GM19328 (cell line): ENCODE measurements at regions not wholly inside any gene's neighbourhood (a gene's known extent, or its start where the extent isn't known, plus 50 kb on each side); places are given as distances from the start of the nearest gene placed in this dataset.
"Not testable (repeated sequence)": the region's sequence is repeated elsewhere in the genome, so short reads cannot be mapped to it uniquely, and the experiment has no call there.

Source experiments
- ATAC-seq: cut with Tn5 transposase; IDR thresholded peaks from one replicate; pipeline ENCODE4 v1.9.1; 2021; ENCODE audit warnings: mild to moderate bottlenecking, moderate library complexity; ENCODE audit not compliant: unreplicated experiment

DNA sequence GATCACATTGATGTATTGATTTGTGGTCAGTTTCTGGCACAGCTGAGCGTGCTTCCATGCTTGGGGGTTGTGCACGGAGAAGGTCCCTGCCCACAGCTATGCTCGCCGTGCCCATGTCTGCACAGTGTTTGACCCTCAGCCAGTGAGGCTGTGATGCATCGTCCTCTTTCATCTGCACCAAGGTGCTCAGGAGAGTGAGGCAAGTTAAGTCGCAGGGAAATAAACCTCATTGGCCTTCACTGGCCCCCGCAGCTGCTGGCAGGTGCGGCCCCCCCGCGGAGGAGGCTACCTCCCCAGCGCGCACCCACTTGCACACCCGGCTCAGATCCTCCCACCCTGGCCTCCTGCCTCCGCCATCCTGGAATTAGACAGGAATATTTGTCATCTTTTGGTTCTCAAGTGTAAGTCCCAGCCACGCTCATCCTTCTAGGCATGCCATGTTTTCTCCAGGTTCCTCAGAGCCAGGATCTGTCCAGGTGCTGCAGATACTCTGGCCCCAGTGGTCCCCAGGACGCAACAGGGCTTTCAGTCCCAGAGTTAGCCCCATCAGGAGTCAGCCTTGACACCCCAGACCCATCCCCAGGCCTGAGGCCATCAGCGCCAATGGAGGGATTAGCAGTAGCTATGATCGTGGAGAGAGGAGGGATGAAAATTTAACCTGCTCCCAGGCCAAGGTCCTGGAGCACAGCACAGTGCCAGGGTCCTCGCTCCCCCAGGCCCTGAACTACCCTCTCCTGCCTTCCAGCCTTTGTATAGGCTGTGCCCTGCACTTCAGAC lies 93.7 kb downstream of the OAT start:
- ATAC-seq: no peak

DNA sequence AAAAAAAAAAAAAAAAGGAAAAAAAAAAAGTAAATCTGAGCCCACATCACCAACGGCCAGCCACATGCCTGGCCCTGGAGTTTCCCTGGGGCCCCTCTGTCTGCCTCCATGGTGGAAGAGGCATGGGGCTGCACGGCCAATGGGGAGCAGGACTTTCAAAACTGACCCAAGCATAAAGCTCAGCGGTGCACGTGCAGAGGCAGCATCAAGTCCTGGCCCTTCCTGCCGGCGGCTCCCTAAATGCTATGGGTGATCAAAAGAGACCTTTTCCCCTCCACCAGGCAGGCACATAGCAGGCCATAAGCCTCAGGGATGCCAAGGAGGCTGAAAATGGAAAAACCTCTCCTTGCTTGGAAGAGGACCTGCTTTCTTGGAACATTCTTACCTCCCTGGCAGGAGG lies 94.3 kb downstream of the OAT start:
- no peak for ATAC-seq

DNA sequence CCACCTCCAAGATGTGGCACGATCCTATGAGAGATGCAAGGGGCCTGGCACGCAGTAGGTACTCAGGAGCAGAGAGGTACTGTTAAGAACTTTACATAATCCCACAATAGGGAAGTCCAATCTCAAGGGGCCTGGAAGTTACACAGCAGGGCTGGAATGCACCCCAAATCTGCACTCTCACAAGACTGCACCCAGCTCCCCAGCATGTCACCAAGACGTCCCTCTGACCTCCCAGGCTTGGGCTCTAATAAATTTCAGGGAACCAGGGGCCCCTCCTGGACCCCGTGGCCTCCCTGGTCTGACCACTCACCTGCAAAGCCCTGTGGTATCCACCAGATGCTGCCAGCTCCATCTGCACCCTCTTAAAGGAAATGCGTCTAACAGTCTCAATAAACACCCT lies 94.9 kb downstream of the OAT start:
- ATAC-seq: no peak

DNA sequence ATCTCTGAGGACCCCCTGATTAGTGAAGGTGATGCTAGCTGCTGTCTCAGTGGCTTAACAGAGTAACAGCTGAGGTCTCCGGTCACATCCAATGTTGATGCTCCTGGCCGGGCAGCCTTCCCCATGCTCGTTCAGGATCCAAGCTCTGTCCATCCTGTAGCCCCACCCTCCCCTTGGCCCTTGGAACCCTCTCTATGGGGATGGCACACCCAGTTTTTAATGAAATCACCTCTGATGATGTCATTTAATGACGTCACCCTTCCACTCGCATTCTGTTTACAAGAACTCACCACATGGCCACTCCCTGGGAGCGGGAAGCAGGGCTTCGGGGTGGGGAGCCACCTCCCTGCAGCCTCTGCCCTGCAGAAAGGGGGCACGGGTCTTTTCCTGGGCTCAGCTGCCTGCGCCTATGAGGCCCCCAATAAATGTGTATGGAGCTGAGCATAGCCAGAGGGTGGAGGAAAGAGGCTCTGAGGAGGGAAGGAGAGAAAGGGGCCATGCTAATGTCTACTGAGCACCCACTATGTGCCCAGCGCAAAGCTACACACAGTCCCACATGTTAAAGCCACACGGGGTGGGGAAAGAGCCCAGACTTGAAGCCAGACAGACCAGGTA lies 95.5 kb downstream of the OAT start:
- no peak for ATAC-seq

DNA sequence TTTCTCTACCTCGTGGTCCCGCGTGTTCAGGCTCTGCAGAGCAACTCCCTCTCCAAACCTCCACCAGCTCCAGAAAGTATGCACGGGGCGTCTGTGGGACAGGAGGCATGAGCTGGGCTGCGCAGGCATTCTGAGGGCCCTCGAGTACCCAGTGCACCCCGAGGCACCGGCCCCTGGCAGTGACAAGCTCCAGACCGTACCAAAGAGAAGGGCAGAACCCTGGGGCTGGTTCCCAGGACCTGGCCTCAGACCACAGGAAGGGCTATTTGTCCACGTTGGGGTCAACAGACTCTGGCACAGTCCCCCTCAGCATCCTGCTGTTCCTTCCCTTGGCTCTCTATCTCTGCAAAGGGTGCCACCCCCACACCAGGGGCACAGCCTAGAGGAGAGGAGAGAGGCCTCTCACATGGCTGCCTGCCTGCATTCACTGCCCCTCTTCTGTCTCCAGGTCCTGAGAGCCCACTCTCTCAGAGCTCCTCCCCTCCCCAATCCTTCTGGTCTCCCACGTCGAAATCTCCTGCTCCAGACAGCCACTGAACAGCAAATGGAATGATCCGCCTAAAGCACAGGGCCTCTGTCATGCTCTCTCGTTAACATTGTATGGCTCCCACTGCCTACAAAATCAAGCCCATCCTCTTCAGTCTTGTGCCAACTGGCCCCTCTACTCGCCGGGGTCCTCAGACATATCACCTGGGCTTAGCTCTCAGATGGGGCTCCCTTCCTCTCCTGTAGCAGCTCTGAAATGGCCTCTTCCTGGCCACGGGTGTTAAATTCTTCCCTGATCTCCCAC lies 96.3 kb downstream of the OAT start:
- no peak for ATAC-seq

DNA sequence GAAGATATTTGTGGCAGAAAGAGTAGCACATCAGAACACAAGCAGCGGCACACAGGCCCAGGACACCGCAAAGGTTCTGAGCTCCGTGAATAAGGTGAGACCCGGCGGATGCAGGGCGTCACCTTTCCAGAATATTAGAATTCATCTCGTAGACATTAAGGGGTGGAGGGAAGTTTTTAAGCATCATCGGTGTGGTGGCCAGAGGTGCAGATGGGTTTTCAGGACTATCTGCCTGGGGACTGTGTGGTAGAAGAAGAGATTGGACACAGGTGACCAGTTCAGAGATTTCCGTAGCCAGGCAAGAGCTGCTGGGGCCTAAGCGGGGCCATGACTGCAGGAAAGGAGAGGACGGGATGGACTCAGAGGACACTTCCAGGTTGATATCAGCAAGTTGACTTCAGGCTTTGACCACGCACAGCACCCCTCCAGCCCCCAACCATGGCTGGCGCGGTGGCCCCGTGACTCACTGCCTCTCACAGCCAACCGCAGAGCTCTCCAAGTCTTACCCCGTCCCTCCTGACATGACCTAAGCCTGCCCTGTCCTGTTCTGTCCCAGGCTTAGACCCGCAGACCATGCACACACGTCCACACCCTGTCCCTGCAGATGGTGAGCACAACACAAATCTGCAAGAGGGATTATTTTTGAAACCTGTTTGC lies 97.2 kb downstream of the OAT start:
- no peak for ATAC-seq

DNA sequence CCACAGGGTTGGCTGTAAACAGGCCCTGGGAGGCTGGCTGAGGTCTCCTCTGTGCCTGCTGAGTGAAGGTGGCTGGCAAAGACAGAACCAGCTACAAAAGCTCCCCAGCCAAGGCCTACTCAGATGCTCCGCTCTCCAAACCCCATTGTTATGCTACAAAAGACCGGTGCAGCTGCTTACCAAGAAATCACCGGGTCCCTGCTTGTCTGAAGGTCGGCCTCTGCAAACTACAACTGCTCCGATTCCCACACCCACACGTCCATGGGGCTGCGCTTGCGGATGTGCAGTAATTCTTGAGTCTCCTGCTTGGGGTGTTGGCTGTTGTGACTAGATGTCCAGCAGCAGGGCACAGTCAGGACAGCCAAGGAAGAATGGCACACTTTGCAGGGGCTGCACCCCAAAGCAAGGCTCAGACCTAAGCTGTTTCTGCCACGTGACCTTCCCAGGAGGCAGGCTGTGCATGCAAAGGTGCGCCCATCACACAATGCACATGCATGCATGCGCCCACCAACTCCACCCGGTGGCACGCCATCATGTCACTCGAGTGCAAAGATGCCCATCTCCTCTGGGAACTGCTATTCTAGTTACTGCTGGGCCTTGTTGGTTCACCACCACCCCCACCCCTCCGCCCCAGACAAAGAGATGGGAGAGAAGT lies 97.8 kb downstream of the OAT start:
- ATAC-seq: no peak

DNA sequence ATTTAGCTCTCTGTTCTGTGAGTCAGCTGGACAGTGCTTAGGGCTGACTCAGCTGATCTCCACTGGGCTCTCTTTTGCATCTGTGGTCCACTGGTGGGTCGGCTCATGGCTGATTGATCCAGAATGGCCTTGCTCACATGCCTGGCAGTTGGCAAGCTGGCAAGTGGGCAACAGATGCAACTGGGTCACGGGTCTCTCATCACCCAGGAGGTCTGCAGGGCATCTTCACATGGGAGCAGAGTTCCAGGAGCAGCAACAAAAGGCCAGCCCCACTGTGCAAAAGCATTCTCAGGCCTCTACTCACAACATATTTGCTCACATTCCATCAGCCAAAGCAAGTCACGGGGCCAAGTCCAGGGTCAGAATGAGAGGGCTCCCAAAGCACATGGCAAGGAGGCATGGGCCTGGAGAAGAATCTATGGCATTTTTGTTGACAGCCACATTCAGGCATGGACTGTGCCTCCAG lies 98.8 kb downstream of the OAT start:
- no peak for ATAC-seq

DNA sequence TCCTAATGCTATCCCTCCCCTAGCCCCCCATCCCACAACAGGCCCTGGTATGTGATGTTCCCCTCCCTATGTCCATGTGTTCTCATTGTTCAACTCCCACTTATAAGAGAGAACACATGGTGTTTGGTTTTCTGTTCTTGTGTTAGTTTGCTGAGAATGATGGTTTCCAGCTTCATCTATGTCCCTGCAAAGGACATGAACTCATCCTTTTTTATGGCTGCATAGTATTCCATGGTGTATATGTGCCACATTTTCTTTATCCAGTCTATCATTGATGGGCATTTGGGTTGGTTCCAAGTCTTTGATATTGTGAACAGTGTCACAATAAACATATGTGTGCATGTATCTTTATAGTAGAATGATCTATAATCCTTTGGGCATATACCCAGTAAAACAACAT lies 99.2 kb downstream of the OAT start:
- not testable (repeated sequence) for ATAC-seq

DNA sequence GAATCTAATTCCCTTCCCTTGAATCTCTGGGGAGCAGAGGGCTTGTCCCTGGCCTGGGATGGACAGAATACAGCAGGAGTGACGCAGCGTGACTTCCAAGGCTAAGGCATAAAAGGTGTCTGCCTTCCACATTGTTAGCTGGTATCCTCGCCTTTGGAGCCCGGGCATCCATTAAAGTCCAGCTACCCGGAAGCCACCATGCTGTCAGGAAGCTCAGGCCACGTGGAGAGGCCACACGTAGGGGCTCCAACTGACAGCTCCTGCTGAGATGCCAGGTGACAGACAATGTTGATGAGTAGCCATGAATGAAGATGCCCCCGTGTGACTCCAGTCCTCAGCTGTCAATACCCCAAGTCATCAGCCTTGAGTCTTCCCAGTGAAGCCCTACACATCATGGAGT lies 99.9 kb downstream of the OAT start:
- ATAC-seq: no peak

DNA sequence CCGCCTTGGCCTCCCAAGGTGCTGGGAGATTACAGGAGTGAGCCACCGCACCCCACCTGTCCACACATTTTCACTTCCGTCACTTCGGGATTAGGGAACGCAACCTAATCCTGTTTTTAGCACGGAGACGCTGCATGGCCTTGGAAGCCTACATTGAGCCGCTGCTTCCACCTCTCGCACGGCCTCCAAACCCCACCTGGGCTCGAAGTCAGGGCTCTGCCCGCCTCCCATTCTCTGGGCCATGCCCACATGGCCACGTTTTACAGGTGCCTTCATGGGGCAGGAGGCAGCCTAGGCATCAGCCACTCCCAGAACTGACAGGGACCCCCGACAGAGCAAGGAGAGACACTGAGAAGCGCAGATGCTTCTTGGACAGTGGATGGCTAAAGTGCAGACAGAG lies 100.6 kb downstream of the OAT start:
- no peak for ATAC-seq

DNA sequence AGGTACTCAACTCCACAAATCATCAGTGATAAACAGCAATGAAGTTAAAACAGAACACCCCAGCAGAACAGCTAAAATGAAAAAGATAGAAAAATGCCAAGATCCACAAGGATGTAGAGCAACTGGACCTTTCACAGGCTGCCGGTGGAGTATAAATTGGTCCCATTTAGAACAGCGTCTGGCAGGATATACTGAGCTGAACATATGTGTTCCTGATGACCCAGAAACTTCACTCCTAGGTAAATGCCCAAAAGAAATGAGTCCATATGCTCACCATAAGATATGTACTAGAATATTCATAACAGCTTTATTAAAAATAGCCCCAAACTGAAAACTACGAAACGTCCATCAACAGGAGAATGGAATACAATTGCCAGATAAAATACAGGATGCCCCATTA lies 102.4 kb downstream of the OAT start:
- ATAC-seq: no peak

DNA sequence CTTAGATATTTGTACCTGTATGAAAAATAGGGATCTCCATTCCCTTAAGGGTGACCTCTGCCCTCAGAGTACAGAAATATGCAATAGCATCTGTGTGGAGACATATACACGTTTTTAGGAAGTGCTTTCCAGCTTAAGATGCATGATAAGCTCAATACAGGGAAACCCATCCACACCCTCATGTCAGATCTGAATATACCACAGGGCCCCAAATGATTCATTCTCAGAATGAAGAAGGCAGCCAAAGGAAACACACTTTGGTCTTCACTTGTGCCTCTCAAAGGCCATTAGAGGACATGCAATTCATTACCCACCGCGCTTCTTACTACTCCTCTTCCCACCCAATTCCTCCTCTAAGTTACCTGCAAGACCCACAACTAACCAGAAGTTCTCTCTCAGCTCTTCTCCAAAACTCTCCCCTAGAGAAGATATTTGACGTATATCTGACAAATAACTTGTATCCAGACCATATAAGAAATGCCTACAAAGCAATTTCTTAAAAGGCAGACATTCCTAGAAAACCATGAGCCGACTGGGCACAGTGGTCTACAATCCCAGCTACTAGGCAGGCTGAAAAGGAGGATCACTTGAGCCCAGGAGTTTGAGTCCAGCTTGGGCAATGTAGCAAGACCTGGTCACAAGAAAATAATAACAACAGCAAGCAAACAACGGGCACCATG lies 103.0 kb downstream of the OAT start:
- ATAC-seq: no peak

DNA sequence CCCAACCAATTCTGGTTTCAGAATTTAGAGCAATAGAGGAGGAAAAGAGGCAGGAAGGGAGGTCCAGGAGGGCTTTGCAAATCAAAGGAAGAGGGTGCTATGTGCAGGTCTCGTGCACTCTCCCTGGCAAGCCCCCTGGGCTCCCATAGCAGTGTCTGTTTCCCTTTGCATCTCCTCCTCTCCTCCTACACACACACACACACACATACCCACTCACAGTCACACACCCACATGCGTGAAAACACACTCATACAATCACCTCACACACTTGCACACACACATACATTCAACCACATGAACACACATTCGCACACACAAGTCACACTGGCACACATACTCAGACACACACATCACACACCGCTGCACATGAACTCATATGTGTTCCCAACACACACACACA lies 105.3 kb downstream of the OAT start:
- no peak for ATAC-seq

DNA sequence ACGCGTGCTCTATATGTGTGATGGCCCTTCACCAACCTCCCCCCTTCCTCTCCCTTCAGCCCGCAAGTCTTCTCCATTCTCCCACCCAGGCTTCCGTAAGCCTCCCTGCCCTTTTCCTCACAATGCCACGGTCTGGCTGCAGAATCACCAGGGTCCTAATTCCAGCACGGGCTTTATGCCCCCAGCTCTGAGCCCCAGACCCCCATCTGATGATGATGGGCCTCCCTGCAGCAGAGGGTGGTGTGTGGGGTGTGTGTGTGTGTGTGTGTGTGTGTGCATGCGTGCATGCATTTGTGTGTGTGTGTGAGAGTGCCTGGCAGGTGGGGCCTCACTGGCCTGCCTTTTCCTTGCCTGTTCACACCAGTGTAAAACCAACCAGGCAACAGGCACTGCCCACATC lies 109.9 kb downstream of the OAT start:
- ATAC-seq: no peak

DNA sequence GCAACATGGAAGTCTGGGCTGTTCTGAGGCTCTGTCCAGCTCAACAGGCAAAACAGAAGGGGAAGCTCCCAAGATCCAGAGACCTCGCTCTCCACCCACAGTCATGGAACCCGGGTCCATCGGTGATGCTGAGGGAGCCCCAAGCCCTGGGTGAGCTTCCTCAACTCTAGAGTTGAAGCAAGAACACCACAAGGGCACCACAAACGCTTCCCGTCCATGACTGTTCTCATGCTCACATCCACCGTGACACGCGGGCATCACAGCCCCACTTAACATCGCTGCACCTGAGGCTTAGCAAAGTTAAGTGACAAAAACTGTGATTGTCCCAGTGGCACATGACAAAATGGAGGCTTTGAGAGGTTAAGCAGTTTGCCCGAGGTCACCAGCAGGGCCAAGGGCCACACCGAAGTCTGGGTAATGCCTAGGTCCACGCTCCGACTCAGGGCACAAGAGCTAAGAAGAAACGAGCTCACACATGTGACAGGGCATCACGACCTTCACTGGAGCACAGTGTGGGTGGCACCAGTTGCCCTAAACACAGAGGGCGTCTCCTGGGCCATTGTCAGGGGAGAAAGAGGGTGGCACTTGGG lies 110.6 kb downstream of the OAT start:
- ATAC-seq: no peak

DNA sequence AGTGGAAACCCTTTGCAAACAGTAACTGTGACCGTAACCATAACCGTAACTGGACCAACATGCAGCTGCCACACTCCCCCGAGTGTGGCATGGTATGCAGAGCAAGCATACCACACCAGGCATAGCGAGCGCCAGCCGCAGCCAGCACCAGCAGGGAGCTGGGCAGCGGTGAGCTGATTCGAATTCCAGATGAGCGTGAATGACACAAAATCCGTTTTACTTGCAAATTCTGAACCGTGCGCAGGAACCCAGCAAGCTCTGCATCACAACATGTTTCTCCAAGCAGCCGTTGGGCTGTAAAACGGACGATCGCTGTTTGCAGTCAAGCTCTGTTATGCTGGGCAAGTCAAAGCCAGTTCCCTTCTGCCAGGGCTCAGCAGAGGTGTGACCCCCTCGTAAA lies 111.1 kb downstream of the OAT start:
- ATAC-seq: no peak

DNA sequence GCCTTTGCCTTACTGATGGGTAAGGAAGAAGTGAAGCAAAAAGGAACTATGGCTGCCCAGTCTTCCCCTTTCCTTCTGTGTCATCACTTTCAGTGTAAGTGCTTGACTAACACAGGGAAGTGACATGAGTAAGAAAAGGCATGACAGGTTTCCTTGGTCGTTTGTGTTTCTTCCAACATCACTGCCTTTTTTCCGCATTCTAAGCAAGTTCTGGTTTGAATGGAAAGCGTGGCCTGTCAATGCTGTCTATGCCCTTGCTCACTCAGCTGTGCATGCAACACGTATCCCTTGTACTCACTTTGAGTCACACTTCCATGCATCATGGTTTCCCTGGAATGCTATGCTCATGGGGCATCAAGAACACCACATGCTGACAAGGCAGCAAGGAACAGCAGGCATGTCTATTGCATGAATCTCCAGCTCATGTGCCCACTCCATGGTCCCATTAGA lies 111.8 kb downstream of the OAT start:
- no peak for ATAC-seq

DNA sequence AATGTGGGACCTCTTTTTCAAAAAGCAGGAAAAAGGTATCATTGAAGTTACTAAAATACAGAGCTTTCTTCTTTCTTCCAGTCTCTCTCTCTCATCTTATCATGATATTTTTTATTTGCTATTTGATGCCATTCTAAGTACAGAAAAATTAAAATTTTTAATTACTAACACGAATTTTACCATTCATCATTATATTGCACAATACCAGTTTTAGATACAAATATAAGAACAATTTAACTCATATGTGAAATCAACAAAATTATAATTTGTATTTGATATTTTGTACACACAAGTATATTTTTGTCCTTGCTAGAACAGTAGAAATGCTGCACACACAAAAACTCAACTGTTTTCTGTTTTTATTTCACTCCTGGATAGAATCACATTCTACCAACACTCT lies 112.2 kb downstream of the OAT start:
- ATAC-seq: no peak

DNA sequence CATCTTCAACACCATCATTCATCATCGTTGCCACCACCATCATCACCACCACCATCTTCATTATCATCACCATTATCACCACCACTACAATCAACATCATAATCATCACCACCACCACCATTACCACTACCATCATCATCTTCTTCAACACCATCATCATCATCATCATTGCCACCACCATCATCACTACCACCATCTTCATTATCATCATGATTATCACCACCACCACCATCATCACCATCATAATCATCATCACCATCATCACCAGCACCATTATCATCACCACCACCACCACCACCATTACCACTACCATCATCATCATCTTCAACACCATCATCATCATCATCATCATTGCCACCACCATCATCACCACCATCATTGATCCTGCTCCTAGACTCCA lies 112.7 kb downstream of the OAT start:
- no peak for ATAC-seq
